ENCODE measurements at regions not wholly inside any gene's neighbourhood (a gene's known extent, or its start where the extent isn't known, plus 50 kb on each side); places are given as distances from the start of the nearest gene placed in this dataset.

DNA sequence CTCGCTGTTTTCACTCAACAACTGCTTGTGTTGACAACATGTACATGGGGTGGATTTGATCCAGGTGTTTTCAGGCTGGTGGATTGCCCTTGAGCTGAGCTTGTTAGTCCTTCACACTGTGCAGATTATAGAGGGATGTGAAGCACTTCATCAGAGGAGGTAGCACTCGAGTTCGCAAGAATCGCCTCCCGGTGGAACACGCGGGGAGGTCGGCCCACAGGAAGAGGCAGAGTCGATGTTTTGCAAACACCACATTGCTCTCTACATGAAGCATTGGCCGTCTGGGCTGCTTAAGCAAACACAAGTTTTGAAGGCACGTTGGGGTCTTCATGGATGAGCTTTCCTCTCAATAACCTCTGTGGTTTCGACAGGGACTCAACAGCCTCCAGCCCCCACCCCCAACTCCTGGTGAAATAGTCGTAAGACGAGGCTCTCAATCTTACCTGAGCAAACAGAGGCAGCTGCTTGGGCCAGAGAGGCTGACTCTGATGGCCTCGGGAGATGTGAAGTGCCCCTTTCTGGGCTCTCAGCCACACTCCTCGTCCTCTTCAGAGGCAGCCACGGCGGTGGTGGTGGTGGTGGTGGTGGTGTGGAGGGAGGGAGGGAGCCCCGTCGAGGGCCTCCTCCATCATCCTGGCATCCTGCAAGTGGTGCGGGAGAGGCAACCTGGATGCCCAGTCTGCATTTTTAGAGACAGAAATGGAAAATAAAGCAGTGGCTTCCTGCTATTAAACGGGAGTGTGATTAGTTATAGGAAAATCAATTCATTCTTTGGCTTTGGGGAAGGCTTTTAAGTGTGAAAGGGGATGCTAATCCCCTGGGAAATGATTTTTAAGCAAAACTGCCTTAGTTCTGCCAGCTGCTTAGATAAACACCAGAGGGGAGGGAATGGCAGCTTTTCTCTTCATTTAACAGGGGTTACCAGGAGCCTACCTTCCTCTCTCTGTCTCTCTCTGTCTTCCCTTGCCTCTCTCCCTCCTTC, 552.5 kb upstream of the EEF2KMT start:
- Histone ChIP-seq H3K56ac (ENCODE audit: extremely low read depth, insufficient read depth, low read length) (no peak overlapping the region), H3K9me1 (ENCODE audit: insufficient read depth, low read length) (no peaks in the 10 kb centered on the region), H3K27me3 (ENCODE audit: control insufficient read depth, insufficient read depth, low read length) (no peaks in the 10 kb centered on the region), H2AK9ac (replicated peaks; ENCODE audit: low read depth, low read length, poor library complexity) (peak overlapping the region; percentile 61), H2BK20ac (ENCODE audit: low read depth, low read length) (no peak overlapping the region), H2AK5ac (ENCODE audit: low read depth, low read length) (no peak overlapping the region), H2BK120ac (ENCODE audit: low read depth, low read length) (no peak overlapping the region), H2AFZ (replicated peaks; ENCODE audit: low read length, poor library complexity) (no peak overlapping the region), H3K27ac (ENCODE audit: insufficient read depth, low read length) (no peak overlapping the region), H4K91ac (ENCODE audit: insufficient read depth, low read depth, low read length) (no peak overlapping the region), H3K4ac (ENCODE audit: low read depth, low read length) (no peak overlapping the region), H3K36me3 (ENCODE audit: control insufficient read depth, insufficient read depth, low read length) (no peaks in the 10 kb centered on the region), H3K4me1 (ENCODE audit: control insufficient read depth, insufficient read depth, low read length) (no peaks in the 10 kb centered on the region), H3K9ac (ENCODE audit: low read depth, low read length) (no peak overlapping the region), H4K8ac (ENCODE audit: low read depth in 2 of 2, low read length in 2 of 2) (no peak overlapping the region), H3K4me2 (ENCODE audit: low read depth, low read length) (no peak overlapping the region), H3K18ac (ENCODE audit: low read depth, low read length) (no peak overlapping the region), H3K23ac (ENCODE audit: low read depth, low read length) (no peak overlapping the region), H3K4me3 (ENCODE audit: insufficient read depth, low read depth, low read length) (no peak overlapping the region), H2BK15ac (ENCODE audit: low read depth, low read length) (no peak overlapping the region), H4K20me1 (ENCODE audit: insufficient read depth, low read length) (no peaks in the 10 kb centered on the region), H2BK5ac (ENCODE audit: low read depth, low read length, poor library complexity, severe bottlenecking) (no peak overlapping the region), H3K9me3 (ENCODE audit: control insufficient read depth, insufficient read depth, low read length) (peaks cover 31% of the 10 kb centered on the region), H4K5ac (ENCODE audit: low read depth, low read length) (no peak overlapping the region), H3K14ac (replicated peaks; ENCODE audit: low read depth, low read length) (no peak overlapping the region), H3K79me1 (ENCODE audit: low read depth in 1 of 2, low read length in 2 of 2) (no peaks in the 10 kb centered on the region)
- in situ Hi-C loops (cut with MboI; ENCODE audit: low sequenced_read_pairs) (loop anchor here (25.0 kb wide), 1 partner anchor 88 kb away; no protein-coding TSS in a partner anchor), intact Hi-C loops (cut with micrococcal nuclease) (no loop called here), dilution Hi-C loops (cut with HindIII; ENCODE audit: low sequenced_read_pairs, unreplicated experiment) (no loop called here)
- ChIA-PET POLR2A (ENCODE audit: unreplicated experiment) (no interaction called here), CTCF (no interaction called here)
- WGBS, 2 experiments (ENCODE audit: extremely low coverage in 2 of 2, insufficient read length in 1 of 2), result 21% methylated on average over 10 of the region's 22 CpGs; no CpG with 5 or more reads in 1 of the 2 experiments
- DNase-seq (no peak), ATAC-seq (ENCODE audit: low read depth) (no peak)
- TF ChIP-seq NFE2L2 (IDR thresholded peaks at IDR 0.05; ENCODE audit: low read depth, low read length) (no peak), FOS (IDR thresholded peaks at IDR 0.05; ENCODE audit: low read depth, low read length) (no peak), CHD1 (IDR thresholded peaks at IDR 0.05; ENCODE audit: low read depth, low read length) (no peak), BHLHE40 (IDR thresholded peaks at IDR 0.05; ENCODE audit: low read depth, low read length) (no peak), RAD21 (IDR thresholded peaks at IDR 0.05; ENCODE audit: low read length) (no peak), MAZ (IDR thresholded peaks at IDR 0.05; ENCODE audit: borderline replicate concordance, low read depth, low read length) (no peak), RCOR1 (IDR thresholded peaks at IDR 0.05; ENCODE audit: insufficient replicate concordance, low read length) (no peak)
- TF ChIP-seq, protein P1, sequence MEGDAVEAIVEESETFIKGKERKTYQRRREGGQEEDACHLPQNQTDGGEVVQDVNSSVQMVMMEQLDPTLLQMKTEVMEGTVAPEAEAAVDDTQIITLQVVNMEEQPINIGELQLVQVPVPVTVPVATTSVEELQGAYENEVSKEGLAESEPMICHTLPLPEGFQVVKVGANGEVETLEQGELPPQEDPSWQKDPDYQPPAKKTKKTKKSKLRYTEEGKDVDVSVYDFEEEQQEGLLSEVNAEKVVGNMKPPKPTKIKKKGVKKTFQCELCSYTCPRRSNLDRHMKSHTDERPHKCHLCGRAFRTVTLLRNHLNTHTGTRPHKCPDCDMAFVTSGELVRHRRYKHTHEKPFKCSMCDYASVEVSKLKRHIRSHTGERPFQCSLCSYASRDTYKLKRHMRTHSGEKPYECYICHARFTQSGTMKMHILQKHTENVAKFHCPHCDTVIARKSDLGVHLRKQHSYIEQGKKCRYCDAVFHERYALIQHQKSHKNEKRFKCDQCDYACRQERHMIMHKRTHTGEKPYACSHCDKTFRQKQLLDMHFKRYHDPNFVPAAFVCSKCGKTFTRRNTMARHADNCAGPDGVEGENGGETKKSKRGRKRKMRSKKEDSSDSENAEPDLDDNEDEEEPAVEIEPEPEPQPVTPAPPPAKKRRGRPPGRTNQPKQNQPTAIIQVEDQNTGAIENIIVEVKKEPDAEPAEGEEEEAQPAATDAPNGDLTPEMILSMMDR (conservative IDR thresholded peaks at IDR 0.05; ENCODE audit: low read depth, low read length), result no peak
- TF ChIP-seq, protein P2, sequence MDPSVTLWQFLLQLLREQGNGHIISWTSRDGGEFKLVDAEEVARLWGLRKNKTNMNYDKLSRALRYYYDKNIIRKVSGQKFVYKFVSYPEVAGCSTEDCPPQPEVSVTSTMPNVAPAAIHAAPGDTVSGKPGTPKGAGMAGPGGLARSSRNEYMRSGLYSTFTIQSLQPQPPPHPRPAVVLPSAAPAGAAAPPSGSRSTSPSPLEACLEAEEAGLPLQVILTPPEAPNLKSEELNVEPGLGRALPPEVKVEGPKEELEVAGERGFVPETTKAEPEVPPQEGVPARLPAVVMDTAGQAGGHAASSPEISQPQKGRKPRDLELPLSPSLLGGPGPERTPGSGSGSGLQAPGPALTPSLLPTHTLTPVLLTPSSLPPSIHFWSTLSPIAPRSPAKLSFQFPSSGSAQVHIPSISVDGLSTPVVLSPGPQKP (IDR thresholded peaks at IDR 0.05; ENCODE audit: borderline replicate concordance, low read depth, low read length), result no peak
- BruUV-seq (replicated peaks), result no TSS peak
